Kidney capillary endothelial cell (primary cell): ENCODE measurements at regions not wholly inside any gene's neighbourhood (a gene's known extent, or its start where the extent isn't known, plus 50 kb on each side); places are given as distances from the start of the nearest gene placed in this dataset.
"Not testable (repeated sequence)": the region's sequence is repeated elsewhere in the genome, so short reads cannot be mapped to it uniquely, and the experiment has no call there.

Experiments used
- DNase-seq: peaks from one replicate; pipeline ENCODE4 v3.0.0-alpha.2; 2018; ENCODE audit warnings: low spot score

DNA sequence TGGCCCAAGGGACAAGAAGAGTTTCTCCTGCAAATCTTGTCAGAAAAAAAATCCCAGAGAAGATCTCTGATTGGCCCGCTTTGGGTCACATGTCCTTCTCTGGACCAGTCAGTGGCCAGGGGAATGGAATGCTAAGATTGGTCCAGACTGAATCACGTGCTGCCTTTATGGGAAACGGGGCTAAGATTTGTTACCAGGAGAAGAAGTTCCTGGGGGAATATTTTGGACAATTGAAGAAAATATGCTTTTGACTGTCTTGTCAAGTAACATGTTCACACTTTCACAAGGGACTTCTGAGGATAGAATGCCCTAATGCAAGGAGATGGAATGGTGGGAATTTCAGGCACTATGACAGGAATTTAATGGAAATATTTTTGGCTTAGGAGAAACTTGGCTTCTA, 74.1 kb upstream of the SH3PXD2B start:
- no peak for DNase-seq

- DNase-seq = peak; percentile 81
Measured at GRCh38 chr5:172527559-172527958, 73.2 kb upstream of the SH3PXD2B start.

- DNase-seq = no peak
Measured at GRCh38 chr5:172525996-172526360, 71.7 kb upstream of the SH3PXD2B start.

GRCh38 chr5:172525307-172525995, 71.1 kb upstream of the SH3PXD2B start:
- DNase-seq = no peak

GRCh38 chr5:172524573-172525021, 70.3 kb upstream of the SH3PXD2B start:
- DNase-seq = no peak

DNA sequence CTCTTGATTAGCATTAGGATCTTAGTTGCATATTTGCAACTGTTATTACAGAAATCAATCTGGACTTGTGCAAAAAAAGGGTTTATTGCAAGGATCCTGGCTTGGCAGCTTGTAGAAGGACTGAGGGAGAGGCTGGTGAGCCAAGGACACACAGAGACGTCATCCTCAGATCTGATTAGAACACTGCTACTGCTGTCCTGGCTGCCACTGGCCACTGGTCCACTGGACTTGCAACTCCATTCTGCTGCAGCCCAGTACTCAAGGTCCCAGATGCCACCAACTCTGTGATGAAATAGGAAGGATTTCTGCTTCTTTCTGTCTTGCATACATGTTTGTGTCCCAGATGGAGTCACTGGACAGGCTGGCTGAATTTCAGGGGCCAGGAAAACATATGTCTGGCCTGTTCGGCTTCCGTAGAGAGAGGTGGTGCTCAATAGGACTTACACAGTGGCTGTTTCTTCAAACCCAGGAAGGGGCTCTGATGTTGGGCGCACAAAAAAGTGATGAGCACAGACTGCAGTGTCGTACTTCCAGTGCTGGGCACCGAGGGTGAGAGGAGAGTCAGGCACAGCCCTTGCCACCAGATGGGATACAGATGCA, 68.9 kb upstream of the SH3PXD2B start:
- no peak for DNase-seq

DNA sequence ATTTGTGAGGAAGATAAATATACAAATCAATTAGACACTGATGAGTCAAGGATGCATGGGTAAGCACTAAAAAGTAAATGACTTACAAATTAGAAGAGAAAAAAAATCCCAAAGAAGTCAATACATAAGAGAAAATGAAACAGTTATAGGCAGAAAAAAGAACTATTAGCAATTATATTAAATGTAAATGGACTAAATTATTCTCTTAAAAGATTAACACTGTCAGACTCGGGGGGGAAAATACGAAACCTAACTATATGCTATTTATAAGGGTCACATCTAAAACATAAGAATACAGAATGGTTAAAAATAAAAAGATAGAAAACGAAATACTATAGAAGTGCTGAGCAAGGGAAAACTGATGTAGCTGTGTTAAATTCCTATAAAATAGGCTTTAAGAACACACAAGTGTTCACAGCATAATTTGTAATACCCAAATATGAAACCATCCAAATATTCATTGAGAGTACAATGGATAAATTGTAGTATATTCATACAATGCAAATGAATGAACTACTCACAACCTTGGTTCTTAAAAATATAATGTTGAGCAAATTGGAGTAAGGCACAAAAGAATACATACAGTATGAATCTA, 67.1 kb upstream of the SH3PXD2B start:
- no peak for DNase-seq

DNA sequence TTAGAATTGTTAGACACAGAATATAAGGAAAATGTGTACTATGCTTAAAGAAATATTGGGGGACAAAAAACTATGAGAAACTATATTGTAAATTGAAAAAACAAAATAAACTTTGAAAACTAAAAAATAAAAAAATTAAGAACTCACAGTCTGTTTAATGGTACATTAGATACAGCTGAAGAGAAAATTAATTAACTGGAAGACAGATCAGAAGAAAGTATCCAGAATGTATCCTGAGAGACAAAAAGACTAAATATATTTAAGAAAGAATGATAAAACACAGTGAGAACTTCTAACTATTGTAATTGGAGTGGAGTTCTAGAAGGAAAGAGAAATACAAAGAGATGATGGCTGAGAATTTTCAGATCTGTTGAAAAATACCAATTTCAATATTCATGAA, 57.6 kb upstream of the SH3PXD2B start:
- DNase-seq = no peak

DNA sequence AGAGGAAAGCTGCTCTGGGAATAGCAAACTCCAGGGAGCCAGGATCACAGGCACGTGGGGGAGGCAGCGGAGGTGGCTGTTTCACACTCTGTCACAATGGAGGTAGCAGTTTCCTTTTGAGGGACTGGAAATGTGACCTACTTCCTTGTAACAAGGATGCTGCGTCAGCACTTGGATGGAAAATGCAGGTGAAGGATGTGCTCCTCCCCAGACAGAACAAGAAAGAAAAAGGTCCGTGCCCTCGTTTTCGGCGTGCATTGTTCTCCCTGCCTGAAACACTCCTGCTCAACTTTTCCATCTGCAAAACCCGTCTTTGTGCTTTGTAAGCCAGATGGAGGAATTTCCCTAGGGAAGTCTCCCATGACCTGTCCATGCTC, 55.1 kb upstream of the SH3PXD2B start:
- DNase-seq = no peak

- DNase-seq = no peak
Measured at GRCh38 chr5:172508471-172509404, 54.4 kb upstream of the SH3PXD2B start.

DNA sequence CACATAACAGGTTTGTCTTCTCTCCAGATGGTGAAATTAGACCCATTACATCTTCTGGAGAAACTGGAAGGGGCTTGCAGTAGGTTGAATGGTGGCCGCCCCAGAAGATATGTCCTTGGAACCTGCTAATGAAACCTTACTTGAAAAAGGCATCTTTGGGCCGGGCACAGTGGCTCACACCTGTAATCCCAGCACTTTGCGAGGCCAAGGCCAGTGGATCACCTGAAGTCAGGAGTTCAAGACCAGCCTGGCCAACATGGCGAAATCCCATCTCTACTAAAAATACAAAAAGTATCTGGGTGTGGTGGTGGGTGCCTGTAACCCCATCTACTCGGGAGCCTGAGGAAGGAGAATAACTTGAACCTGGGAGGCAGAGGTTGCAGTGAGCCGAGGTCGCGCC, 53.2 kb upstream of the SH3PXD2B start:
- not testable (repeated sequence) for DNase-seq

DNA sequence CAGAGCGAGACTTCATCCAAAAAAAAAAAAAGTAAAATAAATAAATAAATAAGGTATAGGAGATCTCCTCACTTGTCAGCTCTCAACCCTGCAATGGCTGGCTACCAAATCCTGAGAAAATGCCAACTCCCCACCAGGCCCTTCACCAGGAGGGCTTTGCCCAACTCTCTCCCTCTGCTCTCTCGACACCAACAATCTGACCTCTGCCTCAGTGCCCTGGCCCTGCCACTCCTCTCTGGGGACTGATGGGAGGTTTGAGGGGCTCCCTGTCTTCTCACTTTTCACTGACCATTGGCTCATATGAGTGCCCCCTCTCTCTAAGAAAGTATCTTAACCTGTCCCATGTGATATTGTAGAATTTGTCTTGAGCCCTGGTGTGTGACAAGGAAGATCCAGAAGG, 52.6 kb upstream of the SH3PXD2B start:
- DNase-seq = no peak

- no peak for DNase-seq
Measured at GRCh38 chr5:172506251-172506650, 51.9 kb upstream of the SH3PXD2B start.

GRCh38 chr5:172505845-172506244, 51.5 kb upstream of the SH3PXD2B start:
- DNase-seq = no peak

GRCh38 chr5:172505403-172505759, 51.1 kb upstream of the SH3PXD2B start:
- DNase-seq = no peak

DNA sequence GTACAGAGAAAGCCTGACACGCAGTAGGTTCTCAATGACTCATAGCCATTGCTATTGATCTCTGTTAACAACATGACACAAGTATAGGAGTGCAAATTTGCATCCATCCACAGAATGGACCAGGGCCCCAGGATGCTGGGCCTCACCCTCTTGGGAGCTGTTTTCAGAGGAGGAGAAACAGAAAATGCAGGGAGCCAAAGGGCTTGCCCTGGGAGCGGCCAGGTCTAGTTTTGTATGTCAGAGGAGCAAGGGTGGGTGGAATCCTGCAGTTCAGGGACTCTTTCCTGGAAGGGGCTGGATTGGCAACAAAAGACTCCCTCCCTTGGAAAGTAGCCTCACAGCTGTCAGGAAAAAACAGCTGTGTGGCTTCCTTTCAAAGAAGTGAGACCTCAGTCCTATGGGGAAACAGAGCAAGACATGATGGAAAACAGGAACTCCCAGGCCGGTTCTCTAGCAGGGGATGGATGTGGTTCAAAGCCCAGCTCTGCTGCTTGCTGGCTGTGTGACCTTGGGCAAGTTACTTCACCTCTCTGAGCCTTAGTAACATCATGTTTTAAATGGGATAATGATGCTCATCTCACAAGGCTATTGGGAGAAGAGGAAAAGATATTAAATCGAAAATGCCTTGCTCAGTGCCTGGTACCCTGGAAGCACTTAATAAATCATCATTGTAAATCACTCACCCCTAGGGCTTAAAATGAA, 50.5 kb upstream of the SH3PXD2B start:
- no peak for DNase-seq

GRCh38 chr5:172503925-172504700, 49.8 kb upstream of the SH3PXD2B start:
- DNase-seq = no peak
